ENCODE measurements at regions not wholly inside any gene's neighbourhood (a gene's known extent, or its start where the extent isn't known, plus 50 kb on each side); places are given as distances from the start of the nearest gene placed in this dataset.
"Not testable (repeated sequence)": the region's sequence is repeated elsewhere in the genome, so short reads cannot be mapped to it uniquely, and the experiment has no call there.

GRCh38 chr5:17690473-17690872 lies 56.2 kb downstream of the TAF11L14 start:
- DNase-seq, result no peak

GRCh38 chr5:17691762-17692161 lies 57.5 kb downstream of the TAF11L14 start:
- no peak for DNase-seq

- no peak for DNase-seq
Measured at GRCh38 chr5:17694371-17694770, 60.1 kb downstream of the TAF11L14 start.

- no peak for DNase-seq
Measured at GRCh38 chr5:17694914-17695313, 60.7 kb downstream of the TAF11L14 start.

GRCh38 chr5:17696627-17697026 lies 62.4 kb downstream of the TAF11L14 start:
- no peak for DNase-seq

GRCh38 chr5:17697671-17698070 lies 63.4 kb downstream of the TAF11L14 start:
- DNase-seq, result no peak

GRCh38 chr5:17709011-17709710 lies 74.9 kb downstream of the TAF11L14 start:
- no peak for DNase-seq

- DNase-seq, result no peak
Measured at GRCh38 chr5:17713301-17713700, 79.0 kb downstream of the TAF11L14 start.

- DNase-seq, result no peak
Measured at GRCh38 chr5:17714186-17714585, 79.9 kb downstream of the TAF11L14 start.

- no peak for DNase-seq
Measured at GRCh38 chr5:17719592-17719991, 85.3 kb downstream of the TAF11L14 start.

GRCh38 chr5:17720071-17720470 lies 85.8 kb downstream of the TAF11L14 start:
- no peak for DNase-seq

- no peak for DNase-seq
Measured at GRCh38 chr5:17723876-17724275, 89.6 kb downstream of the TAF11L14 start.

- no peak for DNase-seq
Measured at GRCh38 chr5:17727098-17727497, 92.8 kb downstream of the TAF11L14 start.

- DNase-seq, result no peak
Measured at GRCh38 chr5:17730421-17730820, 96.2 kb downstream of the TAF11L14 start.

GRCh38 chr5:17732351-17732923 lies 98.2 kb downstream of the TAF11L14 start:
- no peak for DNase-seq

- no peak for DNase-seq
Measured at GRCh38 chr5:17734011-17734410, 99.8 kb downstream of the TAF11L14 start.

- DNase-seq, result no peak
Measured at GRCh38 chr5:17735761-17736160, 101.5 kb downstream of the TAF11L14 start.

GRCh38 chr5:17737092-17737491 lies 102.8 kb downstream of the TAF11L14 start:
- no peak for DNase-seq

- DNase-seq, result no peak
Measured at GRCh38 chr5:17738446-17738845, 104.2 kb downstream of the TAF11L14 start.

- DNase-seq, result no peak
Measured at GRCh38 chr5:17743580-17744435, 109.5 kb downstream of the TAF11L14 start.

- no peak for DNase-seq
Measured at GRCh38 chr5:17748201-17748600, 113.9 kb downstream of the TAF11L14 start.

GRCh38 chr5:17748941-17749340 lies 114.7 kb downstream of the TAF11L14 start:
- no peak for DNase-seq

GRCh38 chr5:17755406-17755805 lies 121.1 kb downstream of the TAF11L14 start:
- DNase-seq, result not testable (repeated sequence)

GRCh38 chr5:17761326-17761725 lies 127.1 kb downstream of the TAF11L14 start:
- no peak for DNase-seq

Data from DMS153 (cell line).